ENCODE measurements at regions not wholly inside any gene's neighbourhood (a gene's known extent, or its start where the extent isn't known, plus 50 kb on each side); places are given as distances from the start of the nearest gene placed in this dataset.

- DNase-seq, result no peak
Measured at GRCh38 chr2:8191427-8191826, 490.4 kb upstream of the ID2 start.

GRCh38 chr2:8193146-8193545, 488.7 kb upstream of the ID2 start:
- no peak for DNase-seq

- DNase-seq, result no peak
Measured at GRCh38 chr2:8193686-8194615, 487.9 kb upstream of the ID2 start.

DNA sequence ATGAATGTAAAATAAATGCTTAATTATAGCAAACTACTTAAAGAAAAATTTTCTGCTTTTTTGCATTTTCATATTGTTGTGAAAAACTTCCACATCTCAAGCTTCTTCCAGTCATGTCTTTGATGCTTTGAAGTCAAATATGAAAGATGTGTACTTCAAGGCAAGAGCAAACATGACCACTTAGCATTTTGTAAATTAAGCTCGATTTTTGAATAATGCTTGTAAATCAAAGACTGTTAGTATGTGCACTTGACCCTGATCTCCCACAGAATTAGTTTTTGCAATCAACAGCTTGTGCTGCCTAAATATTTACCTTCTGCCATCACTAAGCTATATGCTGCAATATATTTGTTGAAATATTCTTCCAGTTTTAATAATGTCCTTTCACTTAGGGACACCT, 486.1 kb upstream of the ID2 start:
- no peak for DNase-seq

DNA sequence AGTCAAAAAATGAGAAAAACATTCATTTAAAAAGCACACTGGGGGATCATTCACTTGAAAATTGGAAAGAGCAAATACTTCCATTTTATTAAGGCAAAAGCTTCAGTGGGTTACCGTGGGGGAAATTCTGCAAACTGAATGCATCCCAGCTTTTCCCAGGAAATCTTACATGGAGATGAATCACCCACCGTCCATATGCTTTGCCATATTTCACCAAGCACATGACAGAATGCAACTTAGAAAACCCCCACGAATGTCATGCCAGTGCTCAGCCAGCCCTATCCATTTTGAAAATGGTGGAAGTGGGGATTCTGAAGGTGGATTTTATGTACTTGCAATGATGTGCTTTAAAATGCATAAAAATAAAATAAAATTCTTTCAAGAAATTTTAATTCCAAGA, 485.5 kb upstream of the ID2 start:
- DNase-seq, result no peak

- DNase-seq, result no peak
Measured at GRCh38 chr2:8197101-8197500, 484.8 kb upstream of the ID2 start.

DNA sequence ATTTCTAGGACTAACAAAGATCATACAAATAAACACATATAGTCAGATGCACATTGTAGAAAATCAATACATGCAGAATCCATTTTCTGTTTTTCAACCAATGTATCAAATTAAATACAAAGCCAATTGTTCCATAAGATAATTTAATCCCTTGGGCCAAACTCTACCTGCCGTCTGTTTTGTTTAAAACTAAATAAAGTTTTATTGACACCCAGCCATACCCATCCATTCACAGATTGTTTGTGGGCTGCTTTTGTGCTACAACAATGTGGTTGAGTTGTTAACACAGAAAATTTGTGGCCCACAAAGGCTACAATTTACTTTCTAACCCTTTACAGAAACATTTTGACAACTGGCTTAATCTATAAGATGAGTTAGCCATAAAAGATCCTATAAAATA, 484.0 kb upstream of the ID2 start:
- no peak for DNase-seq

GRCh38 chr2:8198766-8199382, 483.0 kb upstream of the ID2 start:
- no peak for DNase-seq

DNA sequence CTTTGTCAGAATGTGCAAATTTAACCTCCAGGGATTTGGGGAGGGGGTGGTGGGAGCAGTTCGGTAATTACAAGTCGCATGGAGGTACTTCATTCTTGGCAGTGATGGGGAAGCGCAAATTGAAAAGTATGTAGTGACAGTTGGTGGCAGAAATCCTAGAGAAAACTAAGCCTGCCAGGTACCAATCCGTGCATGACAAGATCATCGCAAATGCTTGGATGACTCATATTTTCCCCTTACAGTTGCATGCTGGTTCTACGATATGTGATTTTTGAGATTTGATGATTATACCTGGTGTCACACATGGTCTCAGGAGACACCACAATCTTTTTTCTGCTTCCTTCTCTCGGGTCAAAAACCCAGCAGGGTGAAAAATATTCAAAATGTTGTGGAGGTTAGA, 479.7 kb upstream of the ID2 start:
- no peak for DNase-seq

DNA sequence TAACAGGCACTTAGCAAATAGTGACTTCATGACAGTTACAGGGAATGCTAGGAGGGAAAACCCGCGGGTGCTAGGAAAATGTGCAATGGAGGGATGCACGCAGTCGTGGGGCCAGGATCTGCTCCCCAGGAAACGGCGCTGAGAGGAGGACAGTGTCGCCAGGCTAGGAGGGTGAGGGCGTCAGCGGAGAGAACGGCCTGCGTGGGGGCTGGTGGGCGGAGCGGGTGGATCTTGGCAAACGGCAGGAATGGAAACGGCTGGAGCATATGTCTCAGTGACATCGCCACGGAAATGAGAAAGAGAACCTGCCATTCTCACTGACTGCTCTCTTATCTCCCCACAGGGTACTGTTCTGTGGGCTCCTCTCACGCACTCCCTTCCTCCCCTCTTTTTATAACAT, 478.5 kb upstream of the ID2 start:
- no peak for DNase-seq

DNA sequence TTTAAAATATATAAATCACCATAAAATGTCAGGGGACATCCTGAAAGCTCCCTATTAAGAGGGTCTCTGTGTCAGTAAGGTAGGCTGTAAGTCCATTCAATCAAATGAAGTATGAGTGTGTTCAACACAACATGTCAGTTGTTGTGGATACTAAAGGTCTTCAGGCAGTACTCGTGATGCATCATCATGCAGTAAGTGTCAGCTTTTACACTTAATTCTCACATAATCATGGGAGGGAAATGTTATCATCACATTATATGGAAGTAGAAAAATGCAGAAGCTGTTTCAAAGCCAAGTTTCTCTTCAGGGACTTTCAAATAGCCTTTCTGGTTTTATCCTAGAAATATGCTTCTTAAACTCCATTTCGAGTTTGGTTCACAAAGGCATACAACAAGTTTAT, 477.1 kb upstream of the ID2 start:
- no peak for DNase-seq

DNA sequence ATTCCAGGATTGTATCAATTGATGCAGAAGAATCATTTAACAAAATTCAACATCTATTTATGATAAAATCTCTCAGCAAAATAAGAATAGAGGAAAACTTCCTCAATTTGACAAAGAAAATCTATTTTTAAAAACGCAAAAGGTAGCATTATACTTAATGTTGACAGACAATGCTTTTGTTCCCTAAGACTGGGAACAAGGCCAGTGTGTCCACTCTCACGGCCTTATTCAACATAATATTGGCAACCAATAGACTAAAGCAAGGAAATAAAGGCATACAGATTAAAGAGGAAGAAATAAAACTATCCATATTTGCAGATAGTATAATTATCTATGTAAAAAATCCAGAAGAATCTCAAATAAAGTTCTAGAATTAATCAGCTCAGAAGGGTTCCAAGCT, 472.4 kb upstream of the ID2 start:
- DNase-seq, result no peak

DNA sequence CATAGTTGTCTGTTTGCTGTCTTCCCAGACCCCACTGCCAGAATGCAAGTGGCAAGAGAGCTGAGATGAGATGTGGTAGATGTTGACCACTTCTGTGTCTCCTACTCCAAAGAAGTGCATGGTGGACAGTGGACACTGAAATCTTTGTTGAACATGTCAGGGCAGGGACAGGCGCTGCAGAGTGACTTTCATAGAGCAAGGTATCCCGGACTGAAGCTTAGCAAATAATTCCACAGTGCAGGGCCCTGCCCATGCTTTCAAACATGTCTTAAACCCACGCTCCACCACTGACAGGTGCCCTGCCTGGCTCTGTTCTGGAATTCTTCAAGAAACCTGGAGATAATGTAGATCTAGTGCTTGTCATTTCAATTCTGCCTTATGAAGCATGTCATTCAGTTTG, 470.5 kb upstream of the ID2 start:
- DNase-seq, result no peak

DNA sequence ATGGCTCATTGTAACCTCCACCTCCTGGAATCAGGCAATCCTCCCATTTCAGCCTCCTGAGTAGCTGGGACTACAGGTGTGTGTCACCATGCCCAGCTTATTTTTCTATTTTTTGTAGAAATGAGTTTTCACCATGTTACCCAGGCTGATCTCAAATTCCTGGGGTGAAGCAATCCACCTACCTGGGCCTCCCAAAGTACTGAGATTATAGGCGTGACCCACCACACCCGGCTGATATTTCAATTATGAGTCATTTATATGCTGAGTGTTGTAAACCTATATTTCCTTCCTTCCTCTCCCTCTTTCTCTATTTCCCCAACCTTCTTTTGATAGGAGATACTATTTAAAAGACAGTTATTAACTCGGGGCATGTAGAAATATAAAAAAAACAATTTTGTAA, 469.6 kb upstream of the ID2 start:
- no peak for DNase-seq

GRCh38 chr2:8214036-8214615, 467.7 kb upstream of the ID2 start:
- DNase-seq, result no peak

GRCh38 chr2:8215159-8215863, 466.5 kb upstream of the ID2 start:
- DNase-seq, result no peak

- DNase-seq, result no peak
Measured at GRCh38 chr2:8215982-8216381, 465.9 kb upstream of the ID2 start.

GRCh38 chr2:8216397-8216796, 465.5 kb upstream of the ID2 start:
- no peak for DNase-seq

GRCh38 chr2:8217468-8218030, 464.3 kb upstream of the ID2 start:
- DNase-seq, result no peak

DNA sequence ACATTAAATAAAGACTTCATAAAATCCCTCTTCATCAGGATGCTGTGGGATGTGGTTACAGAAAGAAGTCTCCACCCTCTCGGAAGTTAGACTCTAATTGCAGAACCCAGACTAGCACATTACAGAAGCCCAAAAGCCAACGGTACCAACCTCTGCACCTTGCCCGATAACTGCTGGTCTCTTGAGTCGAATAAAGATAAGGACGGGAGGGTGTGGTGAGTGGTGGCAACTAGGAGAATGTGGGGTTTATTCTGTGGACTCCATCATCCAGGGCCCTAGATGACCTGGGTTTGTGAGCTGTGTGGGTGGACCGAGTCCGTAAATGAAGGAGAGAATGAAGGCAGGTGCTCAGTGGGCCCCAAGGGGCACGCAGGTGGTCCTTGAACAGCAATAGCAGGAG, 462.8 kb upstream of the ID2 start:
- no peak for DNase-seq

GRCh38 chr2:8219631-8220355, 462.1 kb upstream of the ID2 start:
- DNase-seq, result no peak

DNA sequence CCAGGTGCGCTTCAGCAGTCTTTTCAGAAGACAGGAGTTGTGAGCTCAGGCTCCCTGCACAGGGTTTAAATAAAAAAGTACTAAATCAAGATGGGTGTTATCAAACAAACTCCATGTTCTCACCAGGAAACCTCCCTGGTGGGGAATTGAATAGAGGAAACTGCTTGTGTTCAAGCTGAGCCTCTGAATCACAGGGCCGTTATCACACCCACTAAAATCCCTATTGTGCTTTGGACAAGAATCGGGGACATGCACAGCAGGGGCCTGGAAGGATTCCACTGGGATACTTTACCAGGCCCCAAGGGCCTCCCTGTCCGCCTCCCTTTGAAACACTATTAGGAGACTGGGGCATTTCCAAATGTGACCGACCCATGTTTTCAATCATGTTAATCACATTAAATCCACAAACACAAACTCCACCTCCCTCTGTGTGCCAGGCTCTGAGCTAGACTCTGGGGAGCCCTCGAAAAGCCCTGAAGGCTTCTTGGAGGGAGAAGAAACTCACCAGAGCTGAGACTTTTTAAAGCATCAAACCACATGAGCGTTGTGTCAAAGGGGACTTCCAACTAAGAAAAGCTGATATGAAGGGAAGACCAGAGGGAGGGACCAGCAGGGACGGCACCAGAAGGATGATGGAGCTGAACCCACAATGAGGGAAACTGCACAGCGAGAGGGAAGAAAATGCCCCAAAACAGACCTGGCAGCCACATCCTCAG, 458.7 kb upstream of the ID2 start:
- no peak for DNase-seq
